Transverse colon (tissue), 4 donors: ENCODE measurements at regions not wholly inside any gene's neighbourhood (a gene's known extent, or its start where the extent isn't known, plus 50 kb on each side); places are given as distances from the start of the nearest gene placed in this dataset.
"Not testable (repeated sequence)": the region's sequence is repeated elsewhere in the genome, so short reads cannot be mapped to it uniquely, and the experiment has no call there.

Experiments used
- CTCF ChIP-seq, 5 experiments: fragments of 200-600 bp in 3 of 5; fragments of 450-650 bp in 2 of 5; sonication (generic) in 3 of 5; IDR thresholded peaks; 1 replicate in 2 of 5; 2 replicates in 3 of 5; pipeline ENCODE4 v1.5.1; 2016 to 2017; ENCODE audit warnings: antibody characterized with exemption in 5 of 5, inconsistent platforms in 3 of 5, mild to moderate bottlenecking in 2 of 5, moderate library complexity in 1 of 5
- EP300 ChIP-seq: sonication (generic); formaldehyde crosslinking; IDR thresholded peaks from one replicate; pipeline ENCODE4 v1.6.1; 2017; ENCODE audit warnings: antibody characterized with exemption, low read depth
- POLR2A ChIP-seq: fragments of 450-650 bp; IDR thresholded peaks from one replicate; pipeline ENCODE4 v1.6.1; 2016; ENCODE audit warnings: antibody characterized with exemption, mild to moderate bottlenecking, moderate library complexity
- POLR2AphosphoS5 ChIP-seq, 3 donors: sonication (generic); formaldehyde crosslinking; IDR thresholded peaks; one replicate each; pipeline ENCODE4 v1.6.1; 2016; ENCODE audit warnings: antibody characterized with exemption in 3 of 3

- TF ChIP-seq EP300; POLR2AphosphoS5 (IDR thresholded peaks at IDR 0.05); POLR2A; CTCF (IDR thresholded peaks at IDR 0.05): not testable (repeated sequence)
These were observed 107.8 kb downstream of the ZNF429 start for GRCh38 chr19:21613201-21613600.
